WTC11 (cell line): ENCODE measurements at regions not wholly inside any gene's neighbourhood (a gene's known extent, or its start where the extent isn't known, plus 50 kb on each side); places are given as distances from the start of the nearest gene placed in this dataset.

ENCODE experiments used
- CTCF ChIP-seq: fragments of 200-600 bp; IDR thresholded peaks from 2 replicates; pipeline ENCODE4 v1.8.0; 2022; ENCODE audit warnings: antibody characterized with exemption
- E2F1 ChIP-seq: sonication (generic); formaldehyde crosslinking; IDR thresholded peaks from 2 replicates; pipeline ENCODE4 v1.8.0; 2022; ENCODE audit warnings: mild to moderate bottlenecking, missing genetic modification reagents
- FOXP1 ChIP-seq: sonication (generic); formaldehyde crosslinking; IDR thresholded peaks from 2 replicates; pipeline ENCODE4 v1.8.0; 2022; ENCODE audit warnings: missing genetic modification reagents, mild to moderate bottlenecking, moderate library complexity, borderline replicate concordance
- KAT7 ChIP-seq: sonication (generic); formaldehyde crosslinking; IDR thresholded peaks from 2 replicates; pipeline ENCODE4 v1.8.1; 2023; ENCODE audit warnings: missing genetic modification reagents, mild to moderate bottlenecking, borderline replicate concordance
- ZNF121 ChIP-seq: sonication (generic); formaldehyde crosslinking; IDR thresholded peaks from 2 replicates; pipeline ENCODE4 v1.8.0; 2023; ENCODE audit warnings: missing genetic modification reagents
- ZNF281 ChIP-seq: sonication (generic); formaldehyde crosslinking; IDR thresholded peaks from 2 replicates; pipeline ENCODE4 v1.8.0; 2023; ENCODE audit warnings: mild to moderate bottlenecking, missing genetic modification reagents
- TF ChIP-seq, protein P1 (sequence below): sonication (generic); formaldehyde crosslinking; IDR thresholded peaks from 2 replicates; pipeline ENCODE4 v1.8.1; 2023; ENCODE audit warnings: mild to moderate bottlenecking, missing genetic modification reagents, moderate library complexity

DNA sequence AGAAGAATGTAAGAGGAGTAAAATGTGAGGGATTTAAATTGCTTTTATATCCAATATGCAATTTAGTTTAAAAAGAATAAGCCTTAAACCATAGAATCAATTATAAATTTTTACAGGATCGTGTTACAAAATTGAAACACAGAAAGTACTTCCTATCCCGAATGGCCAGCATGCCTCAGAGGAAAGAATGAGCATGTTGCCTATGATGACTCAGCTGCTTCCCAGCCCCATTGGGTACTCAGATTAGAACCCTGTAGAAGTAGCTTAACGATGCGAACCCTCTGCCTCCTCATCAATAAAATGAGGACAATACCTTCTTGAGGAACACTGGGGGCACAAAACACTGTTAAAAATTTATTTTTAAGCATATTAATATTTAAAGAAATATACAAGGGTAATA is 113.4 kb upstream of the CDK1 start:
- TF ChIP-seq FOXP1 (no peak), ZNF281 (CRISPR knock-in tag) (no peak), KAT7 (CRISPR knock-in tag) (no peak), ZNF121 (CRISPR knock-in tag) (no peak), CTCF (no peak), E2F1 (no peak)
- TF ChIP-seq, protein P1, sequence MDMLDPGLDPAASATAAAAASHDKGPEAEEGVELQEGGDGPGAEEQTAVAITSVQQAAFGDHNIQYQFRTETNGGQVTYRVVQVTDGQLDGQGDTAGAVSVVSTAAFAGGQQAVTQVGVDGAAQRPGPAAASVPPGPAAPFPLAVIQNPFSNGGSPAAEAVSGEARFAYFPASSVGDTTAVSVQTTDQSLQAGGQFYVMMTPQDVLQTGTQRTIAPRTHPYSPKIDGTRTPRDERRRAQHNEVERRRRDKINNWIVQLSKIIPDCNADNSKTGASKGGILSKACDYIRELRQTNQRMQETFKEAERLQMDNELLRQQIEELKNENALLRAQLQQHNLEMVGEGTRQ (CRISPR knock-in tag) = no peak
